ENCODE measurements at regions not wholly inside any gene's neighbourhood (a gene's known extent, or its start where the extent isn't known, plus 50 kb on each side); places are given as distances from the start of the nearest gene placed in this dataset.

DNA sequence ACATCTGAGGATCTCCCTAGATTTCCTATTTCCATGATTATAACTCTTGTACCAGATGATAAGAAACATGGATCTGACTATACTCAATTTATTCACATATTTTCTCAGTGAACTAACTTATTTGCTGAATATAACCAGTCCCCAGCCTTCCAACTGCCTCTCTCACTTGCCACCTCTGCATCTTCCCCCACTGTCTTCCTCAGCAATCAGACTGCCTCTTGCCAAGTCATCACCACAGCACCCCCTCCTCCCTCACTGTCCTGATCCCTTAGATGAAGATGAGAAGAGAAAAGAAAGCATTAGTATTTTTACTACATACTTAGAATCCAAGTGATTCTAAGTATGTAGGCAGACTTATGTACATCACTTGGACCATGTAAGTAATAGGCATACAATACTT is 71.9 kb downstream of the GTPBP8 start:
- DNase-seq (ENCODE audit: extremely low read depth in 1 of 4, low spot score in 3 of 4) = no peak
- ATAC-seq = no peak
- POLR2A ChIA-PET = no interaction called here
- Histone ChIP-seq H3K79me2 (ENCODE audit: control insufficient read depth, insufficient read depth, low read length) (no peaks in the 10 kb centered on the region), H3K4me3 (no peak overlapping the region), H3K36me3 (ENCODE audit: control insufficient read depth, insufficient read depth, low read length) (no peaks in the 10 kb centered on the region), H3K9ac (ENCODE audit: insufficient read depth in 1 of 2, low read depth in 2 of 2, low read length in 2 of 2) (no peak overlapping the region), H3K9me3 (replicated peaks; ENCODE audit: control insufficient read depth, insufficient read depth, low read depth, low read length) (no peaks in the 10 kb centered on the region), H3K4me2 (ENCODE audit: insufficient read depth, low read length) (no peak overlapping the region), H2AFZ (ENCODE audit: low read depth, low read length) (no peak overlapping the region), H4K20me1 (replicated peaks; ENCODE audit: control insufficient read depth, insufficient read depth, low read length) (no peaks in the 10 kb centered on the region), H3K4me1 (replicated peaks in 1 of 2; ENCODE audit: control insufficient read depth in 2 of 2, insufficient read depth in 2 of 2, low read length in 2 of 2) (no peaks in the 10 kb centered on the region), H3K9me1 (ENCODE audit: control insufficient read depth, insufficient read depth, low read length) (no peaks in the 10 kb centered on the region), H3K27ac (ENCODE audit: extremely low read depth, low read depth, low read length) (no peak overlapping the region), H3K27me3 (ENCODE audit: control insufficient read depth in 2 of 2, insufficient read depth in 2 of 2, low read length in 2 of 2) (no peaks in the 10 kb centered on the region; a peak in 1 of 5 replicates)
- TF ChIP-seq ARID2 (IDR thresholded peaks at IDR 0.05) (no peak), ADNP (tag; IDR thresholded peaks at IDR 0.05) (no peak), SNIP1 (IDR thresholded peaks at IDR 0.05; ENCODE audit: low read depth) (no peak), ATF2 (CRISPR knock-in tag; IDR thresholded peaks at IDR 0.05) (no peak), LEF1 (IDR thresholded peaks at IDR 0.05) (no peak), ZC3H8 (IDR thresholded peaks at IDR 0.05) (no peak)
- TF ChIP-seq, protein P1, sequence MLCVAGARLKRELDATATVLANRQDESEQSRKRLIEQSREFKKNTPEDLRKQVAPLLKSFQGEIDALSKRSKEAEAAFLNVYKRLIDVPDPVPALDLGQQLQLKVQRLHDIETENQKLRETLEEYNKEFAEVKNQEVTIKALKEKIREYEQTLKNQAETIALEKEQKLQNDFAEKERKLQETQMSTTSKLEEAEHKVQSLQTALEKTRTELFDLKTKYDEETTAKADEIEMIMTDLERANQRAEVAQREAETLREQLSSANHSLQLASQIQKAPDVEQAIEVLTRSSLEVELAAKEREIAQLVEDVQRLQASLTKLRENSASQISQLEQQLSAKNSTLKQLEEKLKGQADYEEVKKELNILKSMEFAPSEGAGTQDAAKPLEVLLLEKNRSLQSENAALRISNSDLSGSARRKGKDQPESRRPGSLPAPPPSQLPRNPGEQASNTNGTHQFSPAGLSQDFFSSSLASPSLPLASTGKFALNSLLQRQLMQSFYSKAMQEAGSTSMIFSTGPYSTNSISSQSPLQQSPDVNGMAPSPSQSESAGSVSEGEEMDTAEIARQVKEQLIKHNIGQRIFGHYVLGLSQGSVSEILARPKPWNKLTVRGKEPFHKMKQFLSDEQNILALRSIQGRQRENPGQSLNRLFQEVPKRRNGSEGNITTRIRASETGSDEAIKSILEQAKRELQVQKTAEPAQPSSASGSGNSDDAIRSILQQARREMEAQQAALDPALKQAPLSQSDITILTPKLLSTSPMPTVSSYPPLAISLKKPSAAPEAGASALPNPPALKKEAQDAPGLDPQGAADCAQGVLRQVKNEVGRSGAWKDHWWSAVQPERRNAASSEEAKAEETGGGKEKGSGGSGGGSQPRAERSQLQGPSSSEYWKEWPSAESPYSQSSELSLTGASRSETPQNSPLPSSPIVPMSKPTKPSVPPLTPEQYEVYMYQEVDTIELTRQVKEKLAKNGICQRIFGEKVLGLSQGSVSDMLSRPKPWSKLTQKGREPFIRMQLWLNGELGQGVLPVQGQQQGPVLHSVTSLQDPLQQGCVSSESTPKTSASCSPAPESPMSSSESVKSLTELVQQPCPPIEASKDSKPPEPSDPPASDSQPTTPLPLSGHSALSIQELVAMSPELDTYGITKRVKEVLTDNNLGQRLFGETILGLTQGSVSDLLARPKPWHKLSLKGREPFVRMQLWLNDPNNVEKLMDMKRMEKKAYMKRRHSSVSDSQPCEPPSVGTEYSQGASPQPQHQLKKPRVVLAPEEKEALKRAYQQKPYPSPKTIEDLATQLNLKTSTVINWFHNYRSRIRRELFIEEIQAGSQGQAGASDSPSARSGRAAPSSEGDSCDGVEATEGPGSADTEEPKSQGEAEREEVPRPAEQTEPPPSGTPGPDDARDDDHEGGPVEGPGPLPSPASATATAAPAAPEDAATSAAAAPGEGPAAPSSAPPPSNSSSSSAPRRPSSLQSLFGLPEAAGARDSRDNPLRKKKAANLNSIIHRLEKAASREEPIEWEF (CRISPR knock-in tag; IDR thresholded peaks at IDR 0.05) = no peak
- TF ChIP-seq, protein P2, sequence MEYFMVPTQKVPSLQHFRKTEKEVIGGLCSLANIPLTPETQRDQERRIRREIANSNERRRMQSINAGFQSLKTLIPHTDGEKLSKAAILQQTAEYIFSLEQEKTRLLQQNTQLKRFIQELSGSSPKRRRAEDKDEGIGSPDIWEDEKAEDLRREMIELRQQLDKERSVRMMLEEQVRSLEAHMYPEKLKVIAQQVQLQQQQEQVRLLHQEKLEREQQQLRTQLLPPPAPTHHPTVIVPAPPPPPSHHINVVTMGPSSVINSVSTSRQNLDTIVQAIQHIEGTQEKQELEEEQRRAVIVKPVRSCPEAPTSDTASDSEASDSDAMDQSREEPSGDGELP (CRISPR knock-in tag; IDR thresholded peaks at IDR 0.05; ENCODE audit: borderline replicate concordance) = no peak
- TF ChIP-seq, protein P3, sequence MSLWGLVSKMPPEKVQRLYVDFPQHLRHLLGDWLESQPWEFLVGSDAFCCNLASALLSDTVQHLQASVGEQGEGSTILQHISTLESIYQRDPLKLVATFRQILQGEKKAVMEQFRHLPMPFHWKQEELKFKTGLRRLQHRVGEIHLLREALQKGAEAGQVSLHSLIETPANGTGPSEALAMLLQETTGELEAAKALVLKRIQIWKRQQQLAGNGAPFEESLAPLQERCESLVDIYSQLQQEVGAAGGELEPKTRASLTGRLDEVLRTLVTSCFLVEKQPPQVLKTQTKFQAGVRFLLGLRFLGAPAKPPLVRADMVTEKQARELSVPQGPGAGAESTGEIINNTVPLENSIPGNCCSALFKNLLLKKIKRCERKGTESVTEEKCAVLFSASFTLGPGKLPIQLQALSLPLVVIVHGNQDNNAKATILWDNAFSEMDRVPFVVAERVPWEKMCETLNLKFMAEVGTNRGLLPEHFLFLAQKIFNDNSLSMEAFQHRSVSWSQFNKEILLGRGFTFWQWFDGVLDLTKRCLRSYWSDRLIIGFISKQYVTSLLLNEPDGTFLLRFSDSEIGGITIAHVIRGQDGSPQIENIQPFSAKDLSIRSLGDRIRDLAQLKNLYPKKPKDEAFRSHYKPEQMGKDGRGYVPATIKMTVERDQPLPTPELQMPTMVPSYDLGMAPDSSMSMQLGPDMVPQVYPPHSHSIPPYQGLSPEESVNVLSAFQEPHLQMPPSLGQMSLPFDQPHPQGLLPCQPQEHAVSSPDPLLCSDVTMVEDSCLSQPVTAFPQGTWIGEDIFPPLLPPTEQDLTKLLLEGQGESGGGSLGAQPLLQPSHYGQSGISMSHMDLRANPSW (CRISPR knock-in tag; IDR thresholded peaks at IDR 0.05) = no peak
- intact Hi-C loops (cut with micrococcal nuclease) = no loop called here
- no TSS peak for BruUV-seq (replicated peaks)
- CTCF ChIA-PET (ENCODE audit: low intra/inter-chr PET ratio) = no interaction called here
- no peak for FAIRE-seq
- in situ Hi-C loops (cut with MboI) = loop anchor here (25.0 kb wide), 1 partner anchor 550 kb away; no protein-coding TSS in a partner anchor

Measured in K562 (cell line).